ENCODE measurements at regions not wholly inside any gene's neighbourhood (a gene's known extent, or its start where the extent isn't known, plus 50 kb on each side); places are given as distances from the start of the nearest gene placed in this dataset.
"Not testable (repeated sequence)": the region's sequence is repeated elsewhere in the genome, so short reads cannot be mapped to it uniquely, and the experiment has no call there.

DNA sequence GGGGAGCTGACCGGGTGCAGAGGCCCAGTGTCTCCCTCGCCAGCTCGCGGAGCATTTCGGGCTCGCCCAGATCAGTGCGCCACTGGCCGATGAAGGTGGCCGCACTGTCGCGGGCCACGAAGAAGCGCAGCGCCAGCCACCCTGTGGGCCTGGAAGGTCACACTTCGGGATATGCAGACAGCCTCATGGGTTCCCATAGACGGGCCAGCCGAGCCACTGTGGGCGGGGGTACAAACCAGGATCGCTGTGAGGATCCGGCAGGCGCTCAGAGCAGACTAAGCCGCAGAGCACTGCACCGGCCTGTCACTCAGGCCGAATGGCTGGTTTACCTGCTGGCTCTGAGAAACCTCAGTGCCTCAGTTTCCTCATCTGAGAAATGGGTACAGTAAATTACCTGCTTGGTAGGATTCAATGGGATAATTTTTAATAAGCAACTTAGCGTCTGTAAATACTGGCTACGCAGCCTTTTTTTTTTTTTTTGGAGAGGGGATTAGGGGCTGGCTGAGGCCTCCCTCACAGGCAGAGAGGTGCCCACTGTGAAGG lies 64.0 kb upstream of the IGFBPL1 start:
- POLR2A ChIA-PET (ENCODE audit: partially characterized antibody) = no interaction called here

DNA sequence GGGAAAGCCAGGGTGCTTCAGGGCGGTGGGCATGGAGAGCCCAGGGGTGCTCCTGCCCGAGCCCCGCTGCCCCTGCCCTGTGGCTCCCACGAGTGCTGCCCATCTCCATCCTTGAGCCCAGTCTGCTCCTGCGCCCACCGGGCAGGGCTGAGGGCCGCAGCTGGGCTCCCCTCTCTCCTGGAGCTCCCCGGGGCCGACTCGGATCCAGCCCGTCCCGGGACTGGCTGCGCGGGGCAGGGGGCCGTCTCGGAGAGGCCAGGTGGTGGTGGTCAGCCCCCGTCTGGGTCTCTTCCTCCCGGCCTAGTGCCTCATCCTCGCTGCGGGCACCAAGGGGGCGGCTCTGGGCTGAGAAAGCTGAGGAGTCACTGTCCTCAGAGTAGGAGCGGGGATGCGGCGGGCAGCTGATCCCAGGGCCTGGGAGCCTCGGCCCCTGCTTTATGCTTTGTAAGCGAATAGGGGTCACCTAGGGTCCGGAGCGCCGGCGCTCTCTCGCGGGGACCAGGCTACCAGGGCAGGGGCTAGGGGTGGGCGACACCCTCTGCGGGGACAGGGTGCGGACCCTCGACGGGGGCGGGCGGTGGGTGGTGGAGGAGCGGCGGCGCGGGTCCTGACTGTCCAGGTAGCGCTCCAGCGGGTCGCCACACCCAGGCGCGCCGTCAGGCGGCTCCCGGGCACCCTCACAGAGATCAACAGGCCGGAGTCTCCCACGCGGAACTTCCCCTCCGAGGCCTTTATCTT lies 63.3 kb upstream of the IGFBPL1 start:
- DNase-seq; H3K27ac ChIP-seq (ENCODE audit: low read depth, low read length); H3K4me1 Mint-ChIP-seq; H3K4me3 Mint-ChIP-seq; H3K4me3 ChIP-seq (ENCODE audit: low read length in 2 of 2); H3K36me3 ChIP-seq (ENCODE audit: insufficient read depth, low read length); H3K27ac Mint-ChIP-seq; H3K9me3 Mint-ChIP-seq; POLR2A ChIA-PET (ENCODE audit: partially characterized antibody); H3K4me1 ChIP-seq (ENCODE audit: insufficient read depth, low read length); CTCF ChIA-PET (ENCODE audit: partially characterized antibody); H3K27me3 ChIP-seq (ENCODE audit: insufficient read depth, low read length); intact Hi-C loops (cut with micrococcal nuclease); H3K36me3 Mint-ChIP-seq; H3K9me3 ChIP-seq (ENCODE audit: control insufficient read depth in 1 of 2, low read length in 2 of 2): not testable (repeated sequence)
- H3K27me3 Mint-ChIP-seq = peaks cover 9 to 11% of the 10 kb centered on the region in 2 donors

More for the DNA sequence above, 64.0 kb upstream of the IGFBPL1 start:
- intact Hi-C loops (cut with micrococcal nuclease) = no loop called here
- no peak overlapping the region for H3K27ac ChIP-seq (ENCODE audit: low read depth, low read length)
- Mint-ChIP-seq H3K36me3 (no peaks in the 10 kb centered on the region), H3K4me3 (no peak overlapping the region), H3K27me3 (peaks cover 9 to 10% of the 10 kb centered on the region in 2 donors), H3K9me3 (peaks cover 0 to 8% (median 4%) of the 10 kb centered on the region in 8 donors), H3K4me1 (no peaks in the 10 kb centered on the region), H3K27ac (no peak overlapping the region)
- DNase-seq = no peak
- no peak overlapping the region for H3K4me3 ChIP-seq (ENCODE audit: low read length in 2 of 2)
- H3K4me1 ChIP-seq (ENCODE audit: insufficient read depth, low read length) = no peaks in the 10 kb centered on the region
- no peaks in the 10 kb centered on the region for H3K9me3 ChIP-seq (ENCODE audit: control insufficient read depth in 1 of 2, low read length in 2 of 2)
- no peaks in the 10 kb centered on the region for H3K27me3 ChIP-seq (ENCODE audit: insufficient read depth, low read length)
- H3K36me3 ChIP-seq (ENCODE audit: insufficient read depth, low read length) = no peaks in the 10 kb centered on the region
- CTCF ChIA-PET (ENCODE audit: partially characterized antibody) = no interaction called here

DNA sequence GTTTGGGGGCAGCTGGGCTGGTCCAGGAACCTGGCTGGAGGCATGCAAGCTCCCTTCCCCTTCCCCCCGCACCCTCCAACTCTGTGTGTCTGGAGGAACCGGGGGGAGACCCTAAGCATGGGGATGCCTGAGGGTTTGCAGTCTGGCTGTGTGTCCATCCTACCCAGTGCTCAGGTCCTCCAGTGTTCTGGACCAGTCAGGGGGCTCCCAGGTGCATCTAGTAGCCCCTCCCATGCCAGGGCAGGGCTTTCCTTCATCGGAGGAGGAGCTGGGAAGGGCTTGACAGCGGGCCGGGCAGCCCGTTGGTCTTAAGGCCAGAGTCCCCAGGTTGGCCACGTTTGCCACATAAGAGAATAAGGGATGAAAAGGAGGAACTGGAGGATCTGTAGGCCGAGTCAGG lies 62.6 kb upstream of the IGFBPL1 start:
- H3K9me3 Mint-ChIP-seq = peaks cover 0 to 9% (median 3%) of the 10 kb centered on the region in 8 donors
- no peaks in the 10 kb centered on the region for H3K27me3 ChIP-seq (ENCODE audit: insufficient read depth, low read length)
- no peak for DNase-seq
- H3K4me1 Mint-ChIP-seq = no peaks in the 10 kb centered on the region
- no peaks in the 10 kb centered on the region for H3K36me3 Mint-ChIP-seq
- H3K27ac ChIP-seq (ENCODE audit: low read depth, low read length) = no peak overlapping the region
- CTCF ChIA-PET (ENCODE audit: partially characterized antibody) = no interaction called here
- no peak overlapping the region for H3K4me3 ChIP-seq (ENCODE audit: low read length in 2 of 2)
- peaks cover 9 to 11% of the 10 kb centered on the region in 2 donors for H3K27me3 Mint-ChIP-seq
- intact Hi-C loops (cut with micrococcal nuclease) = no loop called here
- no peaks in the 10 kb centered on the region for H3K36me3 ChIP-seq (ENCODE audit: insufficient read depth, low read length)
- no peak overlapping the region for H3K27ac Mint-ChIP-seq
- H3K4me1 ChIP-seq (ENCODE audit: insufficient read depth, low read length) = no peaks in the 10 kb centered on the region
- no peaks in the 10 kb centered on the region for H3K9me3 ChIP-seq (ENCODE audit: control insufficient read depth in 1 of 2, low read length in 2 of 2)
- H3K4me3 Mint-ChIP-seq = no peak overlapping the region
- POLR2A ChIA-PET (ENCODE audit: partially characterized antibody) = no interaction called here

DNA sequence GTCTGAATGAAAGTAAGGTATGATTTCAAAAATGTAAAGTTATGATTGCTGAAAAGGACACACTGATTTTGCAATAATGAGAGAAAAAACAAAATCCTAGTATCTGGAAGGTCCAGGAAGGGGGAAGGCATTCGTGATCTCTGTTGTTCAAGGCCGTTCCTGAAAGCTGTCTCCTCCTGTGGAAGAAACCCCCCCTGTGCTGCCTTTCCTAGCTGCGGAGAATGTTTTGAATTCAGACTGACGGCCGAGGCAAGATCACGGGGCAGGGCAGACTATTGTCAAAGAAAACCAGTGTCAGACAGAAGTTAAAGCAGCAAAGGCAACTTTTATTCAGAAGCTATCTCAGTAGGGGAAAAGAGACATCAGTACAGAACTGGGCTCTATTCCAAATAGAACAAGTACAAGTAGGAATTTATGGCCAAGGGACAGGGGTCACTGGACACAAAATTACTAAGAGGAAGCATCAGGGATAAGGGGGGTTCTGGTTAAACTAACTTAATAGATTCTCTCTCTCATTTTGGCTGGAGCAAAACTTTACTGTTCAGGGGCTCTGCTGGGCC lies 61.9 kb upstream of the IGFBPL1 start:
- Mint-ChIP-seq H3K36me3 (no peaks in the 10 kb centered on the region), H3K9me3 (peaks cover 0 to 6% (median 0%) of the 10 kb centered on the region in 8 donors), H3K27ac (no peak overlapping the region), H3K4me3 (peak overlapping the region in 1 of 8 donors; percentile 36), H3K27me3 (peaks cover 9 to 11% of the 10 kb centered on the region in 2 donors), H3K4me1 (no peaks in the 10 kb centered on the region)
- intact Hi-C loops (cut with micrococcal nuclease) = no loop called here
- ChIA-PET POLR2A (ENCODE audit: partially characterized antibody) (no interaction called here), CTCF (ENCODE audit: partially characterized antibody) (no interaction called here)
- no peaks in the 10 kb centered on the region for H3K9me3 ChIP-seq (ENCODE audit: control insufficient read depth in 1 of 2, low read length in 2 of 2)
- no peaks in the 10 kb centered on the region for H3K4me1 ChIP-seq (ENCODE audit: insufficient read depth, low read length)
- H3K36me3 ChIP-seq (ENCODE audit: insufficient read depth, low read length) = no peaks in the 10 kb centered on the region
- H3K27ac ChIP-seq (ENCODE audit: low read depth, low read length) = no peak overlapping the region
- no peak for DNase-seq
- H3K27me3 ChIP-seq (ENCODE audit: insufficient read depth, low read length) = no peaks in the 10 kb centered on the region
- no peak overlapping the region for H3K4me3 ChIP-seq (ENCODE audit: low read length in 2 of 2)

DNA sequence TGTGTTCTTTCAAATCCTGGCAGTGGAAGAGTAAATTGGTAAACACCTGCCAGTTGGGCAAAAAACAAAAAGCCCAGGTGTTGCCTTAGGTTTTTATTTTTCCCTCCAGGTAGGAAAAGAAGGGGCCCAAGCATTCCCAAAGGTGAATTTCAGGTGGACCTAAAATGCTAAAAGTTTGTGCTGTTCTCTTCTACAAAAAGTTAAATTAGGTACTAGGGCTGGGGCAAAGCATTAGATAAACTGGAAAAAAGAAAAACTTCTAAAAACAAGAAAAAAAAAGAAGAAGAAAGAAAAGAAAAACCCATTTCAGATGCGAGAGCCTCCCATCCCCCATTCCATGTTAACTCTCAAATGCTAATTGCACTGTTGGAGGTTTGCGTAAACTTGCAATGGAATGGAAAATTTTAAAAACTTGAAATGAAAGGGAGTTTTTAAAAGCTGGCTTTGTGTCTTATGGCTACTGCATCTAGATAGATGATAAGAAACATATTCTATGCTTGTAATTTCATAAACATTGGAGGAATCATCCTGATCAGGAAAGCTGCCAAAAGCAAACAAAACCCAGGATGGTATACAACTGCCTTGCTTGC lies 59.9 kb upstream of the IGFBPL1 start:
- H3K4me1 ChIP-seq (ENCODE audit: insufficient read depth, low read length); DNase-seq; H3K9me3 Mint-ChIP-seq; CTCF ChIA-PET (ENCODE audit: partially characterized antibody); POLR2A ChIA-PET (ENCODE audit: partially characterized antibody); H3K9me3 ChIP-seq (ENCODE audit: control insufficient read depth in 1 of 2, low read length in 2 of 2); H3K4me3 ChIP-seq (ENCODE audit: low read length in 2 of 2); H3K27me3 ChIP-seq (ENCODE audit: insufficient read depth, low read length); H3K4me3 Mint-ChIP-seq; H3K36me3 Mint-ChIP-seq; H3K36me3 ChIP-seq (ENCODE audit: insufficient read depth, low read length); H3K27ac ChIP-seq (ENCODE audit: low read depth, low read length); intact Hi-C loops (cut with micrococcal nuclease); H3K4me1 Mint-ChIP-seq; H3K27ac Mint-ChIP-seq: not testable (repeated sequence)
- peaks cover 9 to 11% of the 10 kb centered on the region in 2 donors for H3K27me3 Mint-ChIP-seq

DNA sequence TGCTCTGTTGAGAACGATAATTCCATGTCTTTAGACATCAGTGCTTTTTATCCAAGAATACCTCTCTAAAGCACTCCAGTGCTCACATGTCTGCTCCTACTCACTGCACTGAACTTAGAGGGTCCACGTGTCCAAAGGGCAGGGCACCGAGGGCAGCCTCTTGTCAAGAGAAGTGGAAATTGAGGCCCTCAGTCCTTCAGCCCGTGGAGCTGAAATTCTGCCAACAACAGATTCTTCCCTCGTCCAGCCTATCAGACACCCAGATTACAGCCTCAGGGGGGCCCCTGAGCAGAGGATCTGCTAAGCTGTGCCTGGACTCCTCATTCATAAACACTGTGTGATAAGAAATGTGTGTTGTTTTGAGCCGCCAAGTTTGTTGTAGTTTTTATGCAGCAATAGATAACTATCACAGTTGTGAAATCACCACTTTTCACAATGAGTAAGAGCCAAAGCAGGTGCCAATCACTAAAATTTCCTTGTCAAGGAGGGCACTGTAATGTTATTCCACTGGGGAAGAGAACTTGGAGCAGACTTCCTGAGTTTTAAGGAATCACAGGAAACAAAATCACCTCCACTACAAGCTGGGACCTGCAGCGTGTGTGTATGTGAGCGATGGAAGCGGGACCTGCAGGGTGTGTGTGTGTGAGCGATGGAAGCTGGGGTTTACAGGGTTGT lies 58.8 kb upstream of the IGFBPL1 start:
- POLR2A ChIA-PET (ENCODE audit: partially characterized antibody) = no interaction called here

DNA sequence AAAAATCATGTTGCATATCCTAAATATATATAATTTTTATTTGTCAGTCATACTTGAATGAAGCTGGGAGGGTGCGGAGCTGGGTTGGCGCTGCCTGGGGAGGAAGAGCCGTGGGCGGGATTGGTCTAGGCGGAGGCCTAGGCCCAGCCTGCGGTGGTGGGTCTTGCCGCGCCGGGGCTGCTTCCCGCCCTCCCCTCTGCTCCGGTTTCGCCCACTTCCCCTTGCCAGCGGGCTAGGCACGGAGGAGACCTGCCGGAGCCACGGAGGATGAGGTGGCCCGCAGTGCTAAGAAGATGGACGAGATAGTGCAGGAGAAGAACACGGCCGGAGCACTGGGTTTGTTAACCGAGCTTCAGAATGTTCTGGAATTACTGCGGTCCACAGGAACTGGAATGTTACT lies 54.0 kb upstream of the IGFBPL1 start:
- Histone ChIP-seq H3K27me3 (ENCODE audit: insufficient read depth, low read length) (no peaks in the 10 kb centered on the region), H3K27ac (ENCODE audit: low read depth, low read length) (no peak overlapping the region), H3K4me3 (ENCODE audit: low read length in 2 of 2) (no peak overlapping the region), H3K36me3 (ENCODE audit: insufficient read depth, low read length) (no peaks in the 10 kb centered on the region), H3K9me3 (ENCODE audit: control insufficient read depth in 1 of 2, low read length in 2 of 2) (no peaks in the 10 kb centered on the region), H3K4me1 (ENCODE audit: insufficient read depth, low read length) (no peaks in the 10 kb centered on the region)
- Mint-ChIP-seq H3K9me3 (peaks cover 0 to 10% (median 7%) of the 10 kb centered on the region in 8 donors), H3K4me1 (no peaks in the 10 kb centered on the region), H3K36me3 (peaks cover 0 to 1% of the 10 kb centered on the region in 2 donors), H3K27ac (no peak overlapping the region), H3K27me3 (peaks cover under 1 to 2% of the 10 kb centered on the region in 2 donors), H3K4me3 (no peak overlapping the region)
- ChIA-PET POLR2A (ENCODE audit: partially characterized antibody) (no interaction called here), CTCF (ENCODE audit: partially characterized antibody) (no interaction called here)
- intact Hi-C loops (cut with micrococcal nuclease) = no loop called here
- no peak for DNase-seq

More for the DNA sequence above, 58.8 kb upstream of the IGFBPL1 start:
- no peaks in the 10 kb centered on the region for H3K4me1 Mint-ChIP-seq
- intact Hi-C loops (cut with micrococcal nuclease) = no loop called here
- H3K36me3 Mint-ChIP-seq = no peaks in the 10 kb centered on the region
- Histone ChIP-seq H3K36me3 (ENCODE audit: insufficient read depth, low read length) (no peaks in the 10 kb centered on the region), H3K27me3 (ENCODE audit: insufficient read depth, low read length) (no peaks in the 10 kb centered on the region), H3K4me1 (ENCODE audit: insufficient read depth, low read length) (no peaks in the 10 kb centered on the region), H3K27ac (ENCODE audit: low read depth, low read length) (no peak overlapping the region), H3K4me3 (ENCODE audit: low read length in 2 of 2) (no peak overlapping the region), H3K9me3 (ENCODE audit: control insufficient read depth in 1 of 2, low read length in 2 of 2) (no peaks in the 10 kb centered on the region)
- no peak overlapping the region for H3K4me3 Mint-ChIP-seq
- no peak overlapping the region for H3K27ac Mint-ChIP-seq
- peaks cover 0 to 3% (median 0%) of the 10 kb centered on the region in 8 donors for H3K9me3 Mint-ChIP-seq
- CTCF ChIA-PET (ENCODE audit: partially characterized antibody) = no interaction called here
- no peak for DNase-seq
- peaks cover 9 to 11% of the 10 kb centered on the region in 2 donors for H3K27me3 Mint-ChIP-seq
